NCI-H2171 treated with DMSO at 0.1 percent for 48 hours (cell line): ENCODE measurements at regions not wholly inside any gene's neighbourhood (a gene's known extent, or its start where the extent isn't known, plus 50 kb on each side); places are given as distances from the start of the nearest gene placed in this dataset.
"Not testable (repeated sequence)": the region's sequence is repeated elsewhere in the genome, so short reads cannot be mapped to it uniquely, and the experiment has no call there.

Source experiments
- DNase-seq: peaks from one replicate; lab custom pipeline; 2025; lab: John Stamatoyannopoulos, UW

GRCh38 chr5:112534067-112534583, 115.0 kb upstream of the EPB41L4A start:
- no peak for DNase-seq

- DNase-seq, result no peak
Measured at GRCh38 chr5:112534611-112535255, 115.7 kb upstream of the EPB41L4A start.

GRCh38 chr5:112535356-112535755, 116.3 kb upstream of the EPB41L4A start:
- no peak for DNase-seq

GRCh38 chr5:112544558-112544957, 125.5 kb upstream of the EPB41L4A start:
- DNase-seq, result not testable (repeated sequence)

GRCh38 chr5:112546946-112547592, 128.0 kb upstream of the EPB41L4A start:
- DNase-seq, result no peak

- no peak for DNase-seq
Measured at GRCh38 chr5:112548246-112548881, 129.3 kb upstream of the EPB41L4A start.

- no peak for DNase-seq
Measured at GRCh38 chr5:112549127-112549526, 130.1 kb upstream of the EPB41L4A start.

- DNase-seq, result no peak
Measured at GRCh38 chr5:112549605-112550166, 130.6 kb upstream of the EPB41L4A start.

GRCh38 chr5:112551419-112552032, 132.4 kb upstream of the EPB41L4A start:
- peak; percentile 44 for DNase-seq

GRCh38 chr5:112552216-112552615, 133.1 kb upstream of the EPB41L4A start:
- DNase-seq, result no peak

- no peak for DNase-seq
Measured at GRCh38 chr5:112552791-112553190, 133.7 kb upstream of the EPB41L4A start.

GRCh38 chr5:112554101-112554977, 135.3 kb upstream of the EPB41L4A start:
- no peak for DNase-seq

- no peak for DNase-seq
Measured at GRCh38 chr5:112555197-112555596, 136.1 kb upstream of the EPB41L4A start.

GRCh38 chr5:112555691-112556090, 136.6 kb upstream of the EPB41L4A start:
- no peak for DNase-seq

- not testable (repeated sequence) for DNase-seq
Measured at GRCh38 chr5:112559501-112559900, 140.4 kb upstream of the EPB41L4A start.

- DNase-seq, result peak; percentile 20
Measured at GRCh38 chr5:112560371-112560770, 141.3 kb upstream of the EPB41L4A start.

GRCh38 chr5:112563169-112563826, 144.2 kb upstream of the EPB41L4A start:
- no peak for DNase-seq

GRCh38 chr5:112566251-112566650, 147.2 kb upstream of the EPB41L4A start:
- DNase-seq, result no peak

- DNase-seq, result no peak
Measured at GRCh38 chr5:112569596-112569995, 150.5 kb upstream of the EPB41L4A start.

- no peak for DNase-seq
Measured at GRCh38 chr5:112570708-112571444, 151.8 kb upstream of the EPB41L4A start.
